ENCODE measurements at regions not wholly inside any gene's neighbourhood (a gene's known extent, or its start where the extent isn't known, plus 50 kb on each side); places are given as distances from the start of the nearest gene placed in this dataset.
A peak's percentile ranks its signal among the peaks of the same experiment; 100 is the strongest.

DNA sequence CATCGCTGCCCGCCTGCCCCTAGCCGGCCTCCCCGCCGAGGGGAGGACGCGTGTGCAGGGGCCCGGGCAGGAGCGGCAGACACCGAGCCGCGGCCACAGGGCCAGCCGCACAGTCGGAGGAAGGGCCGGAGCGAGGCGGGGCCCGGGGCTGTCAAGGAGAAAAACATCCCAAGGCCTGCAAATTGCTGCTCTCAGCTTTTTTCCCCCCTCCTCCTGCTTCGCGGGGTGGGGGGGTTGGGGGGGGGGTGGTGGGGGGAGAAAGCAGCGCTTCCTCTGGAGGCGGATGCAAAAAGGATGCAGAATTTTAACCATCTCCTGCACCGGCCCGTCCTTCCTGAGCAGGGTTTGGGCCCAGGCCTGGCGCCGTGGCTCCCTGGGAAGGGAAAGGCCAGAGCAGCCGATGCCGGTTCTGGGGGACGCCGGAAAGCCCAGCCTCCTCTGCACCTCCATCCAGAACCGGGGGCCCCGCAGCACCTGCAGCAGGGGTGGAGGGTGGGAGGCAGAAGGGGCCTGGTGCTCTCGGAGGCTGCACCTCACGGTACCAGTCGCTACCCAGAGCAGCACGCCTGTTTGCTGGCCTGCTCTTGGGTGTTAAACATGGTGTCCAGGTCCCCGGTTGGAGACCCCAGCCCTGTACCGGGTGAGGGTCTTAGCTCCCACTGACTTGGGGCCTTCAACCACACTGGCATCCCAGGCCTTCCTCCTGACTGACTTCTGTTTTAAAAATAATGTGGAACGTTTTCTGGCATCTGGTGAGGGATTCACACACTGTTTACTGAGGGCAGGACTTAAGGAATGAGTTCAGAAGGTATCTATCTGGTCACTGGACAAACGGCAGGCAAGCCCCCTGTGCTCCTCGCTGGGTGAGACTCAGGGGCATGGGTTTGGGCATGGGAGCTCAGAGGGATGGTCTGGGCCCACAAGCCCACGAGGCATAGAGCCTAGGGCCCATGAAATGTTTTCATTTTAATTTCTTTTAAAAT, 77.4 kb upstream of the WNT7B start:
- peak; percentile 92 for DNase-seq

DNA sequence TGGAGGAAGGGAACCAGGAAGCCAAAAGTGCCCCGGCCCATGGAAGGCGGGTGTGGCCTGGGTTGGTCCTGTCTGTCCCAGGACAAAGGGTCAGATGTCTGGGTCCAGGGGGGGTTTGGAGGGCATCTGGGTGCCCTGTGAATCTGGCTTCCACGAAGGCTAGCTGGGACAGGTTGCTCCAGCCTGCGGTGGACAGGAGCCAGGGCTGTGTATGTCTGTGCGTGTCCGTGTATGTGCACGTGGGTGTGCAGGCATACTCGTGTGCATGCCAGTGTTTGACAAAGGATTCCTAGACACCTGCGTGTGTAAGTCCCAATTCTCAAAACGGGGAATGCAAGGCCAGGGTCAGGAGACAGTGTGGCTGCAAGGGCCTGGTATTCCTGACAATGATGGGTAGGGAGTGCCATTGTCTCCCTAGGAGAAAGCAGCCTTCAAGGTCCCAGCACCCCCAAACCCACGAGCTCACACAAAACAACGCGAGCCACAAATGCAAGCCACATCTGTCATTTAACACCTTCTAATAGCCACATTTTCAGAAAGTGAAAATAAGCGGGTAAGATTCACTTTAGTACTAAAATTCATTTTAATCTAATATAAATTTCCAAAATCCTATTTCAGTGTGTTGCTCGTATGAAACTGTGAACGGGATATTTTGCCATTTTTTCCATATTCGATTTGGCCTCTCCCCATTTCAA, 78.4 kb upstream of the WNT7B start:
- DNase-seq = no peak

DNA sequence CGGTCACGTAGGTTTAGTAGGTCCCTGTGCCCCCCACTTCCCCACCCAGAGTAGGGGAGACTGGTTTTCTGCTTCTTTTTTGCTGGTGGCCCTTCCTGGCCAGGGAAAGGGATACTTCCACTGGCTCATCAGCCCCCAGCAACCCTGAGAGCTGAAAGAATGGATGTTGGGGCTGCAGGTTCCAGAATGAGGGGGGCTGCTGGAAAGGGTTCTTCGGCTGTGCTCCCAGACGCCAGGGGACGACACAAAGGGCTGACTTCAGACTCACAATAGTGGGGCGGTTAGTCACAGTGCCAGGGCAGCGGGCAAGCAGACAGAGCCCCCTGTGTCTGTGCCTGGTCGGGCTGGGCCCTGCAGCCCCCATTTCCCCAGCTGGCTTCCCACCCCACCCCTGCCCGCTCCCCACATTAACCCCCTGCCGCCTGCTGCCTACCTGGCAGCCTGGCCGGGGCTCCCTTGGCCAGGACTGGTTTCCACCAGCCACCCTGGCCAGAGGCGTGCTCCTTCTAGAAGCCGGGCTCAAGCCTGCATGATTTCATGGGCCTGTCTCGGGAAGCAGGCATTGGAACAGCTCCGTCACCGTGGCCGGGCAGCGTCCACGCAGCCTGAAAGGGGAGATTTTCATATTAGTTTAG, 79.1 kb upstream of the WNT7B start:
- no peak for DNase-seq

GRCh38 chr22:46056546-46057245, 79.7 kb upstream of the WNT7B start:
- no peak for DNase-seq

GRCh38 chr22:46057246-46058090, 80.5 kb upstream of the WNT7B start:
- no peak for DNase-seq

DNA sequence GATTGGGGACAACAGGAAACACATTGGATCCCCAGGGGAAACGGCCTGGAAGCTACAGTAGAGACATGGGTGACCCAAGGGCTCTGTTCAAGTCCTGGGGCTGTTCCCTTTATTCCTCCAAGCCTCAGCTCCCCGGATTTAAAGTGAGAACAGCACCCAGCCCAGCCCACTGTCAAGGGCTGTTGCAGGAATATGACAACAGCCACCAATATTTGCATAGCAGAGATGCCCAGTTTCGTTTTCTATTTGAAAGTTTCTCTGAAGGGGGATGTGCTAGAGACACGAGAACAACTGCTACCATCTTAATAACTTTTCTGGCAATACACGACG, 81.1 kb upstream of the WNT7B start:
- DNase-seq = no peak

DNA sequence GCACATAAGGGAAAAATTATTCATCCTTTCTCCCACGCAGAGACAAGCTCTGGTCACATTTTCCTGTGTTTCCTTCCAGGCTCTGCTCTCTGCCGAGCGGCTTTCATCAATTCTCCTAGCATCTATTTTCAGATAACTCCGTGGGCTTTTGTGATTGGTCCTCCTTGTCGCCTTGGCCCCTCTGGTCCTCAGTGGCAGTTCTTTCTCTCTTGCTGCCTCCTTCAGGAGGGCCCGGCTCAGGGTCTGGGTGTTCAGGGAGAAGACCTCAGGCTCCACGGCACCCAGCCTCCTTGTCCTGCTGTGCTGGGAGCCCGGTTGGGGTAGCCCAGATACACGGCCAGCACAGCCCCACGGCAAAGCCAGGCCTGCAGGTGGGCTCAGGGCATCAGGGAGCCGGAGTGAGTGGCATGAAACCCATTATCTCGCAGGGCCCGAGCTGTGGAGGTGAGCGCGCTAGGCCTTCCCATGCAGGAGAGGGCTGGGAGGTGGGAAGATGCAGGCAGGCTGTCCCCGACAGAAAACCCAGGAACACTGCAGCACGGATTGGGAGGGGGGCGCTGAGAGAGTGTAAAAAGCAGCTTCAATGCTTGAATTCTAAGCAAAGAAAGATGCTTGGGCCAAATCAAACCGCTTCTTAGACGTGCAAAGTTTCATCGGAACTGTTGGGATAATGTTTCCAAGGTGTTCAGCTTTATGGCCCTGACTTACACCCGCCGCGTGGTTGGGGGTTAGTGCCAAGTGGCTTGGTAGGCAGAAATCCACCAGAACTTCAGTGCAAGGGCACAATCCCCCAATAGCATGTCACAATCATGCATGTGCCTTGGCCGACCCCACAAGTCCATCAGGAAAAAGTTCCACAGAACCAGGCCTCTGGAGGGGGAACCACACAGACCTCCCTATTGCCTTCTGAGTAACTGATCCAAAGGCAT, 81.9 kb upstream of the WNT7B start:
- no peak for DNase-seq

- DNase-seq = peak; percentile 14
Observed at GRCh38 chr22:46060292-46061123, 83.5 kb upstream of the WNT7B start.

DNA sequence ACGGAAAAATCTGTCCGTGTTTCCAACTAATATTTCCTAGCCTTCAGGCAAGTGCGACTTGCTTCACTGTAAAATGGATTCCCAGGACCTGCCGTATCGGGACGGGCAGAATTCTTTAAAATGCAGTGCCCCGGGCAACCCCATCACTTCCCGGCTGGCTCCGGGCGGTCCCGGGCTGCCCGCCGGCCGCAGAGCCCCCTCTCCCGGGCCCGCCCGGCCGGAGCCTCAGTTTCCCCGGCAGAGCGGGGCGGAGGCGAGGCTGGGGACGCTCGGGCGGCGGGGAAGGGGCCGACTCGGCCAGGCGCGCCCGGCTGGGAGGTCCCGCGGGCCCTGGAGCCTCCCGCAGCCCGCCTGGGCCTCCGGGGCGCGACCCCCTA, 84.2 kb upstream of the WNT7B start:
- peak; percentile 10 for DNase-seq

GRCh38 chr22:46061501-46062231, 84.7 kb upstream of the WNT7B start:
- DNase-seq = peak; percentile 18

- DNase-seq = peak; percentile 13
Observed at GRCh38 chr22:46062232-46062615, 85.3 kb upstream of the WNT7B start.

DNA sequence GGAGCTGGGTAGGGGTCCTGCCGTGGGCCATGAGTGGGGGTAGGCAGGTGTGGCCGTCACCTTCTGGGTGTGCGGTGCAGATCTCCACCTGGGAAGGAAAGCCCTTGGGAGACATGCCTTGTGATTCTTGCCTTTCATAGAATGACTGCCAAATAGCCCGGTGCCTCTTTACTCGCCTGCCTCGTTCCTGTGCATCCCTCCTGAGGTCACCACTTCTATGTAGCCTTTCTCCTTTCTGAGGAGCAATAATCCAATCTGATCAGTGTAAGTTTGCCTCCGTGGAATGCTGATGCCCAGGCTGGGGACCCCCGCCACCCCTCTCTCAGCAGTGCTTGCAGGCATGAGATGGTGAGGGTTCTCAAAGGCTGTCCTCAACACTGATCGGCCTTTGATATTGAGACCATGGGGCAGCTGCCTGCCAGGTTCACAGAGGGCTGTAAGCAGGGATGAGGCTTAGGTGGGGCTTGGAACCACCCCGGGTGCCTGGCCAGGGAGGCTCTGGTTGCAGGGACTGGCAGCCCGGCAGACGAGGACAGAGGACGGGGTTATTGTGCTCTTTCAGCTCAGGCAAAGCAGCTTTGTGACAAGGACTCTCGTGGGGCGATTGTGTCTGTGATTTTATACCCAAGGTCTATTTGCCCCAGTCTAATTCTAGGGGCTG, 86.1 kb upstream of the WNT7B start:
- peak; percentile 23 for DNase-seq

DNA sequence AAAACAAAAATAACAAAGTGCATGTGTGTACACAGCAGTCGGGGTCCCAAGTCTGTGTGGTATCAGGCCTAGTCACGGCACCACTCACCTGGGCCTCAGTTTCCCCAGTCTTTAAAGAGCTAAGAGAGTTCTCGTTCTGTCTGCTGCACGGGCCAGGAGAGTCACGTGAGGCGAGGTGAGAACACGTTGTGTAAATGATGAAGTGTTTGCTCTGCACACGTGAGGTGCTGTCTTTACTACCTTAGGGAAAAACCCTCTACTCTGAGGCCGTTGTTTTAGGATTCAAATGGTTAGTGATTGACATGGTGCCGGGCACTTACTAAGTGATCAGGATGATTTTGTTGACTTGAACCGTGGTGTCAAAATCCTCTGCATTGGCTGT, 86.5 kb upstream of the PPARA start:
- no peak for DNase-seq

GRCh38 chr22:46064228-46064965, 85.9 kb upstream of the PPARA start:
- DNase-seq = peak; percentile 27

- DNase-seq = peak; percentile 26
Observed at GRCh38 chr22:46064966-46065666, 85.2 kb upstream of the PPARA start.

DNA sequence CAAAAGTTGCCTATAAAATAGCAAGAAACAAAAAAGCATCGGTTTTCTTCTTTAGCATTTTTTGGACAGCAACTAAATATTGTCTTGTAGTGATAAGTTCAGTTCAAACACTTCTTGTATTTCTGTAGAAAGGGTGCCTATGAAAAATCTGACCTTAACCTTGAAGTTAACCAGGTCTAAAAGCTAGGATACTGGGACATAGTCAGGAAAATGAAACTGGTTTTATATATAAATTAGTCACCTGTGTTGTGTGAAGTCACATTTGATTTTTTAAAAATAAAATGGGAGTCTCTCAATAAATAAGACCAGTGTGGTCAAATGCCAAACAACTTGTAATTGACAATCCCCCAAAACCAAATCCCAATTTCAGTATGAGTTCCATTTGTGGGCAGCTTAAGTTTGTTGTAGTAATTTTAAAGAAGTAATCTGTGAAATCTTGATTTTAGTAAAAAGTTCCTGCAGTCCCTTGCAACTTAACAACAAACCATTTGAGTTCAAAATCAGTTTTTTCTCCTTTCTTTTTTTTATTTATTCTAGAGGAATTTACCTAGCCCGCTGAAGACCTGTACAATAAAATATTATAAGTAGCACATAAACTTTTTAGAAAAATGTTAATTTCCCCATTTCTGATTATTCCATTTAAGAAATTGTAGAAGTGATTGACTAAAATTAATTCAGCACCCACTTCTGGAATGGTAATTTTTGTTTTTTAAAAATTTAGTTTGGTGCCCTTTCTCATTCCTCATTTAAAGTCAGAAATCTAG, 84.5 kb upstream of the PPARA start:
- no peak for DNase-seq

DNA sequence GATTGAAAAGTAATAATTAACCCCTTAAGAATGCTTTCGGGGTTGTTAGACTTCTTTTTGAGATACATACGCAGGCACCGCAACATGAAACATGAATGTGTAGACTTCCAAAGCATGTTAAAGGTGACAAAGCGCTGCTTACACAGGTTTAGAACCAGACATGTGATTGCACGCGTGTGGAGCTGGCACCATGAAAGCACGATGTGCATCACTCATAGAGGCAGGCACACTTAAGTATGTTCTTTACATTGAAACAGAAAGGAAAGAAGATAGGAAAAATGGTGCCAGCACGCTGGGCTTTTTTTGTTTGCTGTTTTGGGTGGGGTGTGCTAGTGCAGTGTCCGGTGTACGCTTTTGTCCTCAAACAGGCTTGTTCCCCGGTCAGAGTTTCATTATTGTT, 83.6 kb upstream of the PPARA start:
- DNase-seq = no peak

Measured in left hindlimb (tissue), 1 donor.